GM19463 (cell line): ENCODE measurements at regions not wholly inside any gene's neighbourhood (a gene's known extent, or its start where the extent isn't known, plus 50 kb on each side); places are given as distances from the start of the nearest gene placed in this dataset.

ENCODE experiments used
- ATAC-seq: cut with Tn5 transposase; IDR thresholded peaks from one replicate; pipeline ENCODE4 v1.9.1; 2021; ENCODE audit warnings: mild to moderate bottlenecking, moderate library complexity; ENCODE audit not compliant: unreplicated experiment

DNA sequence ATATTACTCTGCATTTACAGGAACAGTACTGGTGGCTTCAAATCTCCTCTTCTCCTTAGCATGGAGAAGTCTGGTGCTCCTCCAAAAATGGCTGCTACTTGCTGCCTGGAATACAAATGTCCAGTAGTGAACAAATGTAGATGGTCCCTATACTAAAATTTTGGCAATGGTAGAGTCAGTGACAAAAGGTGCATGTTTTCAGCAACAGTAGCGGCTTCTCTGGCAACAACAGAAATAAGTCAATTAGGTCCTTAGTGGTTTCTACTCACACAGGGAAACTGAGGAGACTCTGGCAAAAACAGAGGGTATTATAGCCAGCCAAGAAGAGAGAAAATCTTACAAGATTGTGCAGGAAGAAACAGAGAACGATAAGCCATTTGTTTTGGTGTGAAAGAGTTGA lies 1368.4 kb upstream of the ADGRL3 start:
- no peak for ATAC-seq

DNA sequence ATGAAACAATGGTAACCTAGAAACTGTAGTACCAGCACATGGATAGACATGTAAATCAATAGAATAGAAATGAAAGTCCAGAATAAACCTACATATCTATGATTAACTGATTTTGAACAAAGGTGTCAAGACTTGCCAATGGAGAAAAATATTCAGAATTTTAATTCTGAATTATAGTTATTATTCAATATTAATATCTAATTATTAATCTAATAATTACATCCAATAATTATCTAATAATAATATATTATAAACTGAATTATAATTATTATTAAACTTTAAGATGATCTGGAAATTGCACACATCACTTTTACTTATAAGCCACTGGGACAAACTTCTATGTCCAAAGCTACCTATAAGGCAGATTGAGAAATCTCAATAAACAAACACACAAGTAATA lies 1365.2 kb upstream of the ADGRL3 start:
- ATAC-seq, result no peak

DNA sequence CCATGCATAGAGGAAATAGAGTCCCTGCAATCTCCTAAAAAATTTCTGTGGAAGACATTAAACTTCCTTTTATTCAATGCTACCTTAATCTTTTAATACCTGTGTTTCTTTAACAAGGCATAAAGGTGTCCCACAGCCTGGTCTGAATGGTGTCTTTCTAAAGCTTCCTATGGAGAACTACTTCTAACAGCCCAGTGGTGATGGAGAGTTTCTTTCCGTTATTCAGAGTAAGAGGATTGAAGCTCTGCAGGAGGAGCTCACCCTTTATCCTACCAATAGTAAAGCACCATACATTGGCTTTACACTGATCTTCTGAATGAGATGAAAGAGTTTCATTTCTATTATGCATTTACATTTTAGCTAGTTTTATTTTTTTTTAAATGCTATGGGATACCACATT lies 1362.4 kb upstream of the ADGRL3 start:
- ATAC-seq, result no peak

DNA sequence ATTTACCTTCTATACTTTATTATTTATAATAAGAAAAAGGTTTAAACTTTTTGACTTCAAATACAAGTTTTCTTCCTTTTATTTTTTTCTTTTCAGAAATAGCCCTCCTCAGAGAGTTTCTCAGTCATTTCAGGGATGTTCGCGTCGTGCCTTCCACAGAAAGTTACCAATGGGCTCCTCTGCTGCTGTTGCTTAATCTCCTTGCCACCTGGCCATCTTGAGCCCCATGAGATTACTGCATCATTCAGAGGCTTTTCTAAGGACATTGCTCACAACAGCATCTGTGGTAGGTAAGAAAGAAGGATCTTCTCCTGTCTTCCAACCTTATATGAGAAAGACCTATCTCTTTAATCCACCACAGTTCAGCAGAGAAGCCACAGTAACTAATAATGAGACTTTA lies 1361.9 kb upstream of the ADGRL3 start:
- ATAC-seq, result no peak

DNA sequence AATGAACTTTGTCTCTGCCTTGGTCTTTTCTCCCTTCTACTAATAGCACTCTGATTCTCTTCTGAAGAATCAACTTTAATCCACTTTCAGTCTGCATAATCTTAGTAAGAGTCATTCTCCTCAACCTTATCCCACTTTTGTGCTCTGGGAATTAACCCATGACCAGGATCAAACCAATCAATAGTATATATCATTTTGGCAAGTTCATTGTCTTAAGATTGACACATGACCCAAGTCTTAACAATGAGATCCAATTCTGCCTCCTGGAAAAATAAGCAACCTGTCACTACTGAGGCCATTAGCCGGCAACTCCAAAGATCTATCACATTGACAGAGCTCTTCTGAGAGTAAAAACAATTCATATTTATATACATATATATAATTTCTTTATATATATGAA lies 1358.4 kb upstream of the ADGRL3 start:
- ATAC-seq, result no peak

DNA sequence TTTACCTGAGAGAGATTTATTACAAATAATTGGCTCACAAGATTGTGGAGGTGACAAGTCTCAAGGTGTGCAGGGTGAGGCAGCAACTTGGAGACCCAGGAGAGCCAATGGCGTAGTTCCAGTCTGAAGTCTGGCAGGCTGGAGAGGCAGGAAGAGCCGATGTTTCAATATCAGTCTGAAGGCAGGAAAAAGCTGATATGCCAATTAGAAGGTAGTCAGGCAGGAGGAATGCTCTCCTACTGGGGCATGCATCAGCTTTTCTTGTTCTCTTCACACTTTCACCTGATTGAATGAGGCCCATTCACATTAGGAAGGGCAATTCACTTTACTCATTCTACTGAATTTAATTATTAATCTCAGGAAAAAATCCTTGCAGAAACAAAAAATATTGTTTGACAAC lies 1351.7 kb upstream of the ADGRL3 start:
- no peak for ATAC-seq

DNA sequence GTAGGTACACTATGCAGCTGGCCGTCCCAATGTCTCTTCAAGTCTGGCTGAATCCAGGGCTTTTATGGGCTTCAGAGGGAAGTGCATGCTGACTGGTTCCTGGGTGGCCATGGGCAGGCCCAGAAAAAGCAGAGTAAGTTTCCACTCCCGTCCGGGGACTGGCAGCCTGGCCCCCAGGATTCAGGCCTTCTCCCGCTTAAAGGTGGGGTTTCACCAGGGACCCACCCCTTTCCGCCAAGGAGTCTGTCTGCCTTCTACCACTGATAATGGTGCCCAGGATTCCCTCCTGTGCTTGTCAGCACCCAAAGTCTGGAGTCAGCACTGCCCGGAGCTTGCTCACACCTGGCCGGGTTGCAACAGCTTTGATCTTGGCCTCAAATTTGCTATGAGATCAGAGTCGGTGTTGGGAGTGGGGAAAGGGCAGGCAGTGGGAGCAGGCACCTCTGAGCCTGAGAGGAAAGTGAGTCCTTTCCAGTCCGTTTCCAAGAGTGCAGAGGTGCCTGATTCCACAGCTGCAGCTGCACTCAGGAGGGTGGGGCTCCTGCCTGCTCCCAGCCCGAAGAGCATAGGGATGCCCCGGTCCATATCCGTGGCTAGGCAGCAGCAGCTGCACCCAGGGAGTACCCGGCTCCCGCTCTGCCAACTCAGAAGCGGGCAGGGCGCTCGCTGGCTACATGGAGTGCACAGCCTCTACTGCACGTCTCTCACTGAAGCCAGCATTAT lies 1344.3 kb upstream of the ADGRL3 start:
- ATAC-seq, result no peak

DNA sequence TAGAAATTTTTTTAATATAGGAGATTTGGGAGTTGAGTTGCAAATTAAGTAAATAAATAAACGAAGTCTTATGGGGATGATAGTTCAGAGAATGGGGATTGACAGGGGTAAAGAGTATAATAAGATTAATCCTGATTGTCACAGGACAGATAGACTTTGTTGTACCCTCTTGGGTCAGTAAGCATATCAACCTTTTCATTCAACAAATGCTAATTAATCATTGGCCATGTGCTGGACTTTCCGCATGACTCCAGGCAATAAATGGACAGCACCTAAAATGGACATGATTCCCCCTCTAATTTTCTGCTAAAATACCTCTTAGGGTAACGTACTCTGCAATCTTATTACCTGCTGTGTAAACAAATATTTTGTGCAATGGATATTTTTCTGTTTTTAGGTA lies 1331.1 kb upstream of the ADGRL3 start:
- no peak for ATAC-seq

DNA sequence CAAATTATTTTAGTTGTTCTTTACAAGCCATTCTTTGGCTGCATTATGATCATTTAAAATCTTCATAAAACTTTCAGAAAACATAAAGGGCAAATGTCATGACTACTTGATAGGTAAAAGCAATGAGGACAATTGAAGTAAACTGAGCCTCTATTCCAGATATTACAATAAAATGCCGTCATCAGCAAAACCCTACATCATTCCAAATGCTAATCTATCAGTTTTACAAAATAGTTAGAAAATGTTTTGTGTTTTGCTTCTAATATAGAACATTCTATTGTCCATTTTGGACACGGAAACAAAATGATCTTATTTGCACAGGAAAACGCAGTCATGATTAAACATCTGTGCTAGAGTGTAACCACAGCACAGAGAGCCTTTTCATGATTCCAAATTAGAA lies 1330.6 kb upstream of the ADGRL3 start:
- no peak for ATAC-seq

DNA sequence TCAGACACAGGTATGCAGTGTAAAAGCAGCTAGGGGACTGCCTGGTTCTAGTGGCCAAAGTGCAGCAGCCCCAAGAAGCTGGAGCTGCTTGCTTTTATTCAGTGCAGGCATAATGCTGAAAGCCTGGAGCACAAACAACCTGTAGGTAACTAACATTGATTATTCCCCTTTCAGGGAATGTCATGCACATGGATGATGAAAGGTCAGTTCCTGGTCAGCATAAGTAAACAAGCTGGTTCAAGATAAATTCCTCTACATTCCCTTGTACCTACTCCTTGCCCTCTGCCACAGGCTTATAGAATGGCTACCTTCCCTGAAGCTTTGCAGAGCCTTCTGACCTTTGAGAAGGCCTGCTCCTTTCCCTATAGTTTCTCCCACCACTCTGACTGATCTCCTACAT lies 1318.5 kb upstream of the ADGRL3 start:
- no peak for ATAC-seq

DNA sequence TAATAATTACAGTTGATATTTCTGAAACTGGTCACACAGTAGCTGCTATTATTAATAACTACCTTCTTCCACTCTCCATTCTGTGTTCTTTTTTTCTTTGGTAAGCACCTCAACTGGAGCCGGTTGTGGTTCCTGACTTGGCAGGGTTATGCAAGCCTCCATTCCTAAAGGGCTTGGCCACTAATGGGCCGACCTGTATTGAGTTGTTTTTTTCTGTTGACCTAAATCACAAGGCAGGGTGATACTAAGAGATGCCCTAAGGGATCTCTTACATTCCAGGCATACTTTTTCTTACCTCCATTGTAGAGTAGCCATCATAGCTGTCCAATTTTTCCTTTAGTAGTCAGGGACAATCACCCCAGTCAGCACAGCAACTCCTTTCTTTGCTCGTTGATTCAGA lies 1295.8 kb upstream of the ADGRL3 start:
- no peak for ATAC-seq

DNA sequence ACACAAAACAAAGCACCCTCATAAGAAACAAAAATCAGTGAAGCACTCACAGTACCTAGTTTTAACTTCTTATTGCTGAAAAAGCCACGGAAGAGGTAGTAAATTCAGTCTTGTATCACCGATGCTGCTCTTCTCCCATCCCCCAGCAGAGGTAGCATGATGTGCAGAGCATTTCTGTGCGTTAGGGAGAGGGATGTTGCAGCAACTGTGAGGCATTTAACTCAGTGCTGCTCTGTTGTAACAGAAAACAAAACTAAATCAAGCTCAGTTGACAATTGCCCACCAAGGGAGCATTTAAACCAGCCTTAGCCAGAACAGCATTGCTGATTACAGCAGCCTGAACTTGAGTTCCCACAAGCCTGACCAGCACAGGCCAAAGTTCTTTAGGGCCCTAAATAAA lies 1279.7 kb upstream of the ADGRL3 start:
- no peak for ATAC-seq

DNA sequence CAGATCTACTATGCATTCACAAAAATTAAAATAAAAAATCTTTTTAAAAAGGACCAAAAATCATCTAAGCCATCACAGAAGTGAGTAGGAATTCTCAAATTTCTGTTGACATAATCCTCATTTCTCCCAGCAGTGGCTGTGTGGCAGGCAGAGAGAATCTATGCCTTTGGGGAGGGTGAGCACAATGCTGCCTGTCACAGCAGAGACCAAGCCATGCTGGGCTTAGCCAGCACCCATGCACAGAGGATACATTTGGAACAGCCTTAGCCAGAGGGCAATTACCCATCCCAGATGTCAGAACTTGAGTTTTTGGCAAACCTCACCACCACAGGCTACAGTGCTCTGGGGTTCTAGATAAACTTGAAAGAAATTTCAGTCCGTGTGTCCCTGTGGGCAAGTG lies 1274.8 kb upstream of the ADGRL3 start:
- no peak for ATAC-seq

DNA sequence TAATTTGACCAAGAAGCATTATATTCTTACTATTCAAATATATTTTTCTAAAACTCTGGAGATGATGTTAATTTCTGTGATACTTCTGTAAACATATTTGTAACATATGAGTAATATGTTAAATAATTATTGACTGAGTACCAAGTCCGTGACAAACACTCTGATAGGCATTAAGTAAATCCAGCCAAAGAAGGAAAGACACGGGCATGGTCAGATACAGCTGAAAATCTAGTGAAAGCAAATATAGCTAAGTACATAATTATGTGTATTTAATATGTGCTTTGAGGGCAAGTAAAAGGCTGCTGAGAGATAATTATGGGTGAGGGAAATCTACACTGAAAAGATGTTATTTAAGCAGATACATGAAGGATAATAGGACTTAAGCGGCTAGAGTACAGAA lies 1263.6 kb upstream of the ADGRL3 start:
- ATAC-seq, result no peak

DNA sequence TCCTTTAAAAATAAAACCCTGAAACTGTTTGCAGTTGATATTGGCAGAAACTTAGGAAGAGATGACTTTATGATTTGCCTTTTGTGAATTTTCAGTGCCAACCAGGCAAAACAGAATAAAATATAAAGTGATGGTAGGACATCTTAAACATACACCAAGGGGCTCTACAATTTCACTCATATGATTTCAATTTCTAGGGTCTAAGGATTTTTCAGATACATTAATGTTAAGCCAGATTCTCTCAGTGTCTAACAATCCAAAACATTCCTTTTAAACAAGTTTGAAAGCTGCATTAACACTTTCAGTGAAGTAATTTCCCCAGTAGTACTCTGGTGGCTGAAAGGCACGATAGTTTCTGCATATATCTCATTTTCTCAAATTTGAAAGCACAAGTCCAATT lies 1262.0 kb upstream of the ADGRL3 start:
- no peak for ATAC-seq

DNA sequence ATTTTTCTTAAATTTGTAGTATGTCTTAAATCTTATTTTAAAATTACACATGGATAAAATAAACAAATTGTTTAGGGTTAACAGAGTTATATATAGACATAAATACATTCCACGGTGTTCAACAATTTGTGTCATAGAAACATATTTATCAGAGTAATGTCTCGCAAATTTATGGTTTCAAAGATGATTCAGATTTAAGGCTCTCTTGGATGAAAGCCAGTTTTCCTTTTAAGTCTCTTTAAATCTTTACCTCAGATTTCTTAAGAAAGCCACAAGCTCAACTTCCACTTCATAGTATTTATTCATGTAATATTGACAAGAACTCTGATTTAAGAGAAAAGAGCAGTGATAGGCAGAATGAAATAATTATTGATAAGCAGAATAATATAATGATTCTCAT lies 1254.8 kb upstream of the ADGRL3 start:
- ATAC-seq, result no peak

DNA sequence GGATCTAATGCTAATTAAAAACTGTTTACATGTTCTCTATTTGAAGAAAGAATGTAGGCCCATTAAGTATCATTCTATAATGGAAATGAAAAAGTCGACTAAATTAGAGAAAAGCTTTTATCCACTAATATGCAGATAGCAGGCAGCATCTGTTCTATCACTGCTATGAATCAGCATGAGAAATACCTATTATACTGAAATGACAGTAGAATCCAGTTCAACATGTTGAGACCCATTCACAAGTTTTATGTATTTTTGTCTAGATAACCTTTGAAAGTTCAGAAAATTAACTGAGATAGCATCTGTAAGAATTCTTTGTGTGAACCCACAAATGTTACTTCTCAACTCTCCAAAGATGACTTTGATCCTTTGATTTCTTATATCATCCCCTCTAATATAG lies 1254.4 kb upstream of the ADGRL3 start:
- ATAC-seq, result no peak

DNA sequence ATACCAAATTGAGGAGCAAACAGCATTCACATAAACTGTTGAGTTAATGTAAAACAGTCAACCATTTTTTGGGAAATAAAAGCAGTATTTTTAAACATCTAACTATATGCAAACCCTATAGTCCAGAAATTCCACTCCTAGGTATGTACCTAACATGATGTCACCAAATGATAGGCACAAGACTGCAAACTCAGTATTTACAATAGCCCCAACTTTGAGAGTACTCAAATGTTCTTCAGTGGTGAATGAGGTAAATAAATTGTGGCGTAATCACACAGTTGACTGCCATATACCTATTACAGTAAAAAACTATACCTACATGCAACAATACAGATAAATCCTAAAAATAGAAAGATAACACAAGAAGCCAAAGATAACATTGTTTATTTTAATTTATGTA lies 1243.8 kb upstream of the ADGRL3 start:
- no peak for ATAC-seq

DNA sequence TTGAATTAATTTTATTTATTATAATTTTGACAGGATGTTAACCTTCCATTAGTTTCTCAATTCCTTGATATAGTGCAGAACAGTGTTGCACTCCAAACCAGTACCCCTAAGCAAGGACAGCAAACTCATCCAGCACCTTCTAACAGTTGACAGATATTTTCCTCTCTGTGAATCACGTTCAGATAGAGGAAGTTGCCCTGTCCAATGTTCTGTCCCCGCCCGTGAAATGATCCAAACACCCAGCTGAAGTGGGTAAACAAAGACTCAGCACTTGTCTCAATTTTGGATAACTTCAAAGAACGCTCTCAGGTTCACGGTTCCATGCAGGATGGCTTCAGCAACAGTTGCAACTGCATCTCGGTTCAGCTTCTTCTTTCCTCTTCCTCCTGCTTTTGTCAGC lies 1240.0 kb upstream of the ADGRL3 start:
- no peak for ATAC-seq

DNA sequence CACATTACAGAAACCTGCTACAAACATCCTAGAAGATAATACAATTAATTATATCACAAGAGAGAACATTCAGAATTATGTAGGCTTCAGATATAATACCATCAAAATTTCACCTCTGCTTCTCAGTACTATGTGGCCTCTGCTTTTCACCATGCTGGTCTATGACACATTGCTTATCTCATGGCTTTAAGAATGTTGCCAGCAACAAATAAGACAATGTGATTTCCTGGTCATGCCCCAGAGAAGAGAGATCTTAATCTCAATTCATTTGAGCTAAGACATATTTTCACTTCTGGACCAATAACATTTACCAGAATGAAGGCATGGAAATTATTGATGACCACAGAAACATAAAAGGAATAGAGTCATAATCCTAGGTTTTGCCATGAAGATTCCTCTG lies 1233.4 kb upstream of the ADGRL3 start:
- ATAC-seq, result no peak

DNA sequence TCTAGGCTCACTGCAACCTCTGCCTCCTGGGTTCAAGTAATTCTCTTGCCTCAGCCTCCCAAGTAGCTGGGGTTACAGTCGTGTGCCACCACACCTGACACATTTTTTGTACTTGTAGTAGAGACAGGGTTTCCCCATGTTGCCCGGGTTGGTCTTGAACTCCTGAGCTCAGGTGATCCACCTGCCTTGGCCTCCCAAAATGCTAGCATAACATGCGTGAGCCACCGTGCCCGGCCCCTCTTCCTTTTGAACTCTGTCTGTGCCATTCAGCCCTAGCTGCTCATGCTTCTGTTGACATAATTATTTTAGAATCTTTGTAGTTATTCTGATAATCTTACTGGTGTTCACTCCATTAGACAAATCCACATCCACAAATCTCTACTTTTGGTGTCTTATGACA lies 1231.3 kb upstream of the ADGRL3 start:
- no peak for ATAC-seq

DNA sequence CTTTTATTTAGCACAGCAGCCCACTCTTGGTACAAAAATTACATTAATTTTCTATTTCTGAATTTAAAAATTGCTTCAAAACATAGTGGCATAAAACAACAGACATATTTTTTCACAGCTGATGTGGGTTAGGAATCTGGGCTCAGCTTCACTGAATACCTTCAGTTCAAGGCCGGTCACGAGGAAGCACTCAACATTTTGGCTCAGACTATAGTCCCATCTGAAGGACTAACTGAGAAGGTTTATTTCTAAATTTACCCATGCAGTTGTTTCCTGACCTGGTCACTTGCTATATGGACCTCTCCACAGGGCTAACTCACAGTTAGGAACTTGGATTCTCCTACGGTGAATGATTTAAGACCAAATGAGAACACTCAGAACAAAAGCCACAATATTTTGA lies 1230.2 kb upstream of the ADGRL3 start:
- no peak for ATAC-seq

DNA sequence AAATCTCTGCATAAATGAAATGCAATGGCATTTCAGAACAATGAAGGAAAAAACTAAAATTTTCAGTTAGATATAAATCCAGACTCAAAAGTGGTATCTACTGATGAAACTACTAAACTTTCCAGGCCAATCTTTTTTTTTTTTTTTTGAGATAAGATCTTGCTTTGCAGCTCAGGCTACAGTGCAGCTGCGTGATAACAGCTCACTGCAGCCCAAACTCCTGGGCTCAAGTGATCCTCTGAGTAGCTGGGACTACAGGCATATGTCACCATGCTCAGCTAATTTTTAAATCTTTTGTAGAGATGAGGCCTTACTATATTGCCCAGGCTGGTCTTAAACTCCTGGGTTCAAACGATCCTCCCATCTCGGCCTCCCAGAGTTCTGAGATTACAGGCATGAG lies 1228.2 kb upstream of the ADGRL3 start:
- ATAC-seq, result no peak

DNA sequence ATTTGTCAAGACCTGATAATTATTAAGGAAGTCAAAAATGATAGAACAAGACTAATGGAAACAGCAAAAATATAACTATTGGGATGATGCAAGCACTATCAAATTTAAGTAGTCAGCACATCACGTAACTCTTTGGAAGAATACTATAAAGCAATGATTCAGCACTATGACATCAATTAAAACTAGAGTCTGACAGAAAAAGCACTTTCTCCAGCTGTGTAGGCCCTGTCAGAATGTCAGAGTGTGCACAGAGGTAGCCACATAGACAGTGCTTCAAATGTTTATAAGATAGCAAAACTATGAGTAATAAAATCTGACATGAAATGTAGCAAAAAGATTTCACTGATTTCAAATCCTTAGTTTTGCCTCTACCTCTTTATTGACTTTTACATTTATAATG lies 1226.6 kb upstream of the ADGRL3 start:
- no peak for ATAC-seq
